ENCODE measurements at regions not wholly inside any gene's neighbourhood (a gene's known extent, or its start where the extent isn't known, plus 50 kb on each side); places are given as distances from the start of the nearest gene placed in this dataset.

GRCh38 chr5:169412831-169413230, 111.9 kb upstream of the SLIT3 start:
- WGBS (ENCODE audit: insufficient coverage), result 80% methylated on average over 2 of the region's 2 CpGs
- no peak for DNase-seq
- intact Hi-C loops (cut with micrococcal nuclease), result no loop called here
- no peak for ATAC-seq
- Histone ChIP-seq H3K27ac (ENCODE audit: low read length) (no peak overlapping the region), H3K36me3 (ENCODE audit: control insufficient read depth, insufficient read depth, low read length) (no peaks in the 10 kb centered on the region), H3K27me3 (ENCODE audit: control insufficient read depth, insufficient read depth, low read length) (no peaks in the 10 kb centered on the region), H3K4me1 (ENCODE audit: control insufficient read depth, insufficient read depth, low read length) (no peaks in the 10 kb centered on the region), H3K9me3 (ENCODE audit: control insufficient read depth, insufficient read depth, low read length) (no peaks in the 10 kb centered on the region), H3K4me3 (ENCODE audit: low read length) (no peak overlapping the region)
- TF ChIP-seq, protein P1, sequence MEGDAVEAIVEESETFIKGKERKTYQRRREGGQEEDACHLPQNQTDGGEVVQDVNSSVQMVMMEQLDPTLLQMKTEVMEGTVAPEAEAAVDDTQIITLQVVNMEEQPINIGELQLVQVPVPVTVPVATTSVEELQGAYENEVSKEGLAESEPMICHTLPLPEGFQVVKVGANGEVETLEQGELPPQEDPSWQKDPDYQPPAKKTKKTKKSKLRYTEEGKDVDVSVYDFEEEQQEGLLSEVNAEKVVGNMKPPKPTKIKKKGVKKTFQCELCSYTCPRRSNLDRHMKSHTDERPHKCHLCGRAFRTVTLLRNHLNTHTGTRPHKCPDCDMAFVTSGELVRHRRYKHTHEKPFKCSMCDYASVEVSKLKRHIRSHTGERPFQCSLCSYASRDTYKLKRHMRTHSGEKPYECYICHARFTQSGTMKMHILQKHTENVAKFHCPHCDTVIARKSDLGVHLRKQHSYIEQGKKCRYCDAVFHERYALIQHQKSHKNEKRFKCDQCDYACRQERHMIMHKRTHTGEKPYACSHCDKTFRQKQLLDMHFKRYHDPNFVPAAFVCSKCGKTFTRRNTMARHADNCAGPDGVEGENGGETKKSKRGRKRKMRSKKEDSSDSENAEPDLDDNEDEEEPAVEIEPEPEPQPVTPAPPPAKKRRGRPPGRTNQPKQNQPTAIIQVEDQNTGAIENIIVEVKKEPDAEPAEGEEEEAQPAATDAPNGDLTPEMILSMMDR (IDR thresholded peaks at IDR 0.05), result no peak
- no peaks in the 10 kb centered on the region for H3K4me1 Mint-ChIP-seq
- H3K9me3 Mint-ChIP-seq, result no peaks in the 10 kb centered on the region
- H3K27ac Mint-ChIP-seq, result no peak overlapping the region
- H3K36me3 Mint-ChIP-seq, result no peaks in the 10 kb centered on the region
- H3K27me3 Mint-ChIP-seq (ENCODE audit: low read depth in 2 of 2), result peaks cover 0 to 7% of the 10 kb centered on the region in 2 donors
- H3K4me3 Mint-ChIP-seq, result no peak overlapping the region

DNA sequence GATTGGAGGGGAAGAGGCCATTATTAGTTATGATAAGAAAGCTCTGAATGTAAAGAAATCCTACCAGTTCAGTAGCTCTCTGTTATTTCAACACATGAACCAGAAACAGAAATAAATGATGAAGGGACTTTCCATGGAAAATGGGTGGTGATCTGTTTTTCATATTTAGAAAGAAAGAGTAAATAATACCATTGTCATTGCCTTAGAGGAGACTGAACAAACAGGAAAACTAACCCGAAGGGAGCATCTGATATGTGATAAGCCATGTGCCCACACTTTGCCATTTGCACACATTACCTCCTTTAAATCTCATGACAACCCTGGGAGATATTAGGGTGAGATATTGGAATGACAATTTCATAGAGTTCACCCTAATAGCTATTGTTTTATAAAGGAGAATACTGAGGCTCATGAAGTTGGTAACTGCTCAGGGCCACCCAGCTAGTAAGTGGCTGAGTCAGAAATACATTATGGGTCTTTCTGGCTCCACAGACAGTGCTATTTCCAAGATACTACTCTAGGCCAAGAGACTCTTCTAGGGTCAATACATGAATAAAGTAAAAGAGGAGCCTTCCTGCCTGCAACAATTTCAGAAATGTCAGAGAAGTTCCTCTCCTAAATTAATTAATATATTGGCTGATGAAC, 111.0 kb upstream of the SLIT3 start:
- H3K4me1 Mint-ChIP-seq, result no peaks in the 10 kb centered on the region

DNA sequence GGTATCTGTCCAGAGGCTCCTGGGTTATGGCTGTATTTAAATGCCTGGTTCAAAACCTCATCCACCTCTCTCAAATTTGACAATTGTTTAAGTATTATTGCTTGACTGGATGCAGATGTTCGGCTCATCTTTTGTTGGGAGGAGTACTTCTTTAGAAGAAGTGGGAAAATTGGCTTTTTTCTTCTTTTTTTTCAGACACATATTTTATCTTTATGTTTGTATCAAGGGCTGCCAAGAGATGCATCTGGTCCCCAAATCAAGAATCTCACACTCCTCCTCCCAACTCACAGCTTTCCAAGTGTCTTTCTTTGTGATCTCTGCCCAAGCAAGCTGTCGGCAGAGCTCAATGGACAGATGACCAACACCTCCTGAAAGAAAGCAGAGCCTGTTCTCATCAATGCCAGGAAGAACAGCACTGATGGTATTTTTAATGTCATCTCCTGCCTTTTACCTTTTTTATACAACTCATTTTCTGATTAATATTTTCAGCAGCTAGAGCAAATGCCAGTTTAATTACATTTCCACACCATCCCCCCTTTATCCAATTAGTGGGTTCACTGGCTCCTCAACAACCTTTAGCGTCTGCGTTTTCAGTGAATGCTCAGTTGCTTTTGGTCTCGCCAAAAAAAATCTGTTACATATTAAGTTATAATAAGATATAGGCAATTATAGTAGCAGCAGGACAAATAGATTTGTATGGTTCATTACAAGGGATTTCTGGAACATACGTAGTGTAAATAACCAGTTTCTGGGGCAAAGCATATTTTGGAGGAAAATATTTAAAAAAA, 110.3 kb upstream of the SLIT3 start:
- Mint-ChIP-seq H3K4me3 (no peak overlapping the region), H3K4me1 (no peaks in the 10 kb centered on the region), H3K27ac (no peak overlapping the region), H3K9me3 (no peaks in the 10 kb centered on the region), H3K36me3 (no peaks in the 10 kb centered on the region), H3K27me3 (ENCODE audit: low read depth in 2 of 2) (peaks cover 0 to 7% of the 10 kb centered on the region in 2 donors)
- TF ChIP-seq, protein P1 (IDR thresholded peaks at IDR 0.05), result no peak
- no peak for ATAC-seq
- Histone ChIP-seq H3K4me1 (ENCODE audit: control insufficient read depth, insufficient read depth, low read length) (no peaks in the 10 kb centered on the region), H3K27ac (ENCODE audit: low read length) (no peak overlapping the region), H3K36me3 (ENCODE audit: control insufficient read depth, insufficient read depth, low read length) (no peaks in the 10 kb centered on the region), H3K27me3 (ENCODE audit: control insufficient read depth, insufficient read depth, low read length) (no peaks in the 10 kb centered on the region), H3K9me3 (ENCODE audit: control insufficient read depth, insufficient read depth, low read length) (no peaks in the 10 kb centered on the region), H3K4me3 (ENCODE audit: low read length) (no peak overlapping the region)
- 89% methylated on average over 2 of the region's 6 CpGs for WGBS (ENCODE audit: insufficient coverage)
- intact Hi-C loops (cut with micrococcal nuclease), result no loop called here
- no peak for DNase-seq

More for the DNA sequence above, 111.0 kb upstream of the SLIT3 start:
- Mint-ChIP-seq H3K27me3 (ENCODE audit: low read depth in 2 of 2) (peaks cover 0 to 7% of the 10 kb centered on the region in 2 donors), H3K27ac (no peak overlapping the region), H3K4me3 (no peak overlapping the region), H3K9me3 (no peaks in the 10 kb centered on the region), H3K36me3 (no peaks in the 10 kb centered on the region)
- TF ChIP-seq, protein P1 (IDR thresholded peaks at IDR 0.05), result no peak
- intact Hi-C loops (cut with micrococcal nuclease), result no loop called here
- Histone ChIP-seq H3K9me3 (ENCODE audit: control insufficient read depth, insufficient read depth, low read length) (no peaks in the 10 kb centered on the region), H3K4me3 (ENCODE audit: low read length) (no peak overlapping the region), H3K27ac (ENCODE audit: low read length) (no peak overlapping the region), H3K4me1 (ENCODE audit: control insufficient read depth, insufficient read depth, low read length) (no peaks in the 10 kb centered on the region), H3K27me3 (ENCODE audit: control insufficient read depth, insufficient read depth, low read length) (no peaks in the 10 kb centered on the region), H3K36me3 (ENCODE audit: control insufficient read depth, insufficient read depth, low read length) (no peaks in the 10 kb centered on the region)
- ATAC-seq, result no peak
- 80% methylated on average over 1 of the region's 1 CpG for WGBS (ENCODE audit: insufficient coverage)
- no peak for DNase-seq

Measured in natural killer cell (primary cell).